ENCODE measurements at regions not wholly inside any gene's neighbourhood (a gene's known extent, or its start where the extent isn't known, plus 50 kb on each side); places are given as distances from the start of the nearest gene placed in this dataset.
"Not testable (repeated sequence)": the region's sequence is repeated elsewhere in the genome, so short reads cannot be mapped to it uniquely, and the experiment has no call there.

DNA sequence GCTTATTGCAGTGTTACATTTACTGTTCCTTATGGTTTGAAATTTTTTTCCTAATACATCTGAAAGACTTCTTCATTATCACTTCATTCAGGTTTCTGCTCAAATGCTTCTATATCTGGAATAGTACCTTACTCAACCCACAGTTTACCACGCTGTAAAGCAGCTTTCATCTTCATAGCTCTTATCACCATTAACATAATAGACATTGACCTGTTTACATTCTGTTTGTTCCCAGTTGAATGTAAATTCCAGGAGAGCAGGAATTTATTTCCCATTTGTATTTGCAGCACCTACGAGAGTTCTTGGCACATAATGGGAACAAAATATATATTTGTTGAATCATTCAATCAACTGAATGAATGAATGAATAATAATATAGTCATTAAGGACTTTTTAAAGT lies 844.6 kb upstream of the ROBO1 start:
- DNase-seq, result no peak
- Histone ChIP-seq H3K36me3 (no peaks in the 10 kb centered on the region), H3K4me1 (peaks cover 3% of the 10 kb centered on the region; the same call in 1 of the 2 replicates), H3K9me3 (no peaks in the 10 kb centered on the region), H3K27me3 (no peaks in the 10 kb centered on the region), H3K4me3 (ENCODE audit: low read depth, low read length) (no peak overlapping the region)
- TF ChIP-seq, protein P1, sequence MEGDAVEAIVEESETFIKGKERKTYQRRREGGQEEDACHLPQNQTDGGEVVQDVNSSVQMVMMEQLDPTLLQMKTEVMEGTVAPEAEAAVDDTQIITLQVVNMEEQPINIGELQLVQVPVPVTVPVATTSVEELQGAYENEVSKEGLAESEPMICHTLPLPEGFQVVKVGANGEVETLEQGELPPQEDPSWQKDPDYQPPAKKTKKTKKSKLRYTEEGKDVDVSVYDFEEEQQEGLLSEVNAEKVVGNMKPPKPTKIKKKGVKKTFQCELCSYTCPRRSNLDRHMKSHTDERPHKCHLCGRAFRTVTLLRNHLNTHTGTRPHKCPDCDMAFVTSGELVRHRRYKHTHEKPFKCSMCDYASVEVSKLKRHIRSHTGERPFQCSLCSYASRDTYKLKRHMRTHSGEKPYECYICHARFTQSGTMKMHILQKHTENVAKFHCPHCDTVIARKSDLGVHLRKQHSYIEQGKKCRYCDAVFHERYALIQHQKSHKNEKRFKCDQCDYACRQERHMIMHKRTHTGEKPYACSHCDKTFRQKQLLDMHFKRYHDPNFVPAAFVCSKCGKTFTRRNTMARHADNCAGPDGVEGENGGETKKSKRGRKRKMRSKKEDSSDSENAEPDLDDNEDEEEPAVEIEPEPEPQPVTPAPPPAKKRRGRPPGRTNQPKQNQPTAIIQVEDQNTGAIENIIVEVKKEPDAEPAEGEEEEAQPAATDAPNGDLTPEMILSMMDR (IDR thresholded peaks at IDR 0.05; ENCODE audit: low read depth, low read length), result no peak

DNA sequence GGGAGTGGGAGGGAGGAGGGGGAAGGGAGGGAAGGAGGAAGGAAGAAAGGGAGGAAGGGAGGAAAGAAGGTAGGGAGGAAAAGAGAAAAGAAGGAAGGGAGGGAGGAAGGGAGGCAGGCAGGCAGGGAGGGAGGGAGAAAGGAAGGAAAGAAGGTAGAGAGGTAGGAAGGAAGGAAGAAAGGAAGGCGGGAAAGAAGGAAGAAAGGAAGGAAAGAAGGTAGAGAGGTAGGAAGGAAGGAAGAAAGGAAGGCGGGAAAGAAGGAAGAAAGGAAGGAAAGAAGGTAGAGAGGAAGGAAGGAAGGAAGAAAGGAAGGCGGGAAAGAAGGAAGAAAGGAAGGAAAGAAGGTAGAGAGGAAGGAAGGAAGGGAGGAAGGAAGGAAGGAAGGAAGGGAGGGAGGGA lies 840.3 kb upstream of the ROBO1 start:
- not testable (repeated sequence) for H3K4me3 ChIP-seq (ENCODE audit: low read depth, low read length); H3K27me3 ChIP-seq; H3K36me3 ChIP-seq; H3K4me1 ChIP-seq; DNase-seq; H3K9me3 ChIP-seq

DNA sequence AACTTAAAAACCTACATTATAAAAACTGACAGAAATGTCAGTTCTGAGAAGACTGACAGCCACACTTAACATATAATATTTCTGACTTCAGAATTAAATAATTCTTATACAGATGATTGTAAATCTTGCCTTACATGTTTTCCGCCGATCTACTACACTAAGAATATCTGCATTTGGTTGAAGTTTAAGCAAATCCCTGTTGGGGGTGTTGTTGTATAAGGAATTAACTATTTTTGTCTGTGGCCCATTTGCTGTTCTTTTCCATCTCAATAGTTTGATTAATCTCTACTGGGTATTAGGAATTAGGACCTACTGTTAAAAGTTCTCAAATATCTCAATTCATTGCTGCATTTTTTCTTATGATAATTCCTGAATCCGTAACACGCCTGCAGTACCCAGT lies 838.3 kb upstream of the ROBO1 start:
- DNase-seq, result no peak
- Histone ChIP-seq H3K4me1 (peaks cover 3% of the 10 kb centered on the region; the same call in 1 of the 2 replicates), H3K36me3 (no peaks in the 10 kb centered on the region), H3K4me3 (ENCODE audit: low read depth, low read length) (no peak overlapping the region), H3K9me3 (no peaks in the 10 kb centered on the region), H3K27me3 (no peaks in the 10 kb centered on the region)
- TF ChIP-seq, protein P1 (IDR thresholded peaks at IDR 0.05; ENCODE audit: low read depth, low read length), result peak; percentile 28; the same call in 1 of the 2 replicates

DNA sequence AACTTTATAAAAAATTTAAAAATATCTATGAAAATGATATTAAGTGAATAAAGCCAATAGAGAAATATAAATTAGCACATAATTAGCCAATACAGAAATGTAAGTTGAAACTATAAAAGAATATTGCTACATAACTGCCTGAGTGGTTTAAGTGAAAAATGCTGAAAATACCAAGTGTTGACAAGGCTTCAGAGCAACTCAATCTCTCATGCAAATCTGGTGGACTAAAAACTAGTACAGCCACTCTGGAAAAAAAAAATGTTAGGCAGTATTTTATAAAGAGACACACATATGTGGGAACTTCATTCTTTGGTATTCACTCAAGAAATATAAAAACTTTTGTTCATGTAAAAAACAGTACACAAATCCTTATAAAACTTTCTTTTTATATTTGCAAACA lies 833.7 kb upstream of the ROBO1 start:
- H3K4me1 ChIP-seq, result peaks cover 3% of the 10 kb centered on the region; the same call in 1 of the 2 replicates
- TF ChIP-seq, protein P1 (IDR thresholded peaks at IDR 0.05; ENCODE audit: low read depth, low read length), result no peak
- DNase-seq, result no peak
- H3K36me3 ChIP-seq, result no peaks in the 10 kb centered on the region
- no peaks in the 10 kb centered on the region for H3K27me3 ChIP-seq
- H3K4me3 ChIP-seq (ENCODE audit: low read depth, low read length), result no peak overlapping the region
- H3K9me3 ChIP-seq, result no peaks in the 10 kb centered on the region

DNA sequence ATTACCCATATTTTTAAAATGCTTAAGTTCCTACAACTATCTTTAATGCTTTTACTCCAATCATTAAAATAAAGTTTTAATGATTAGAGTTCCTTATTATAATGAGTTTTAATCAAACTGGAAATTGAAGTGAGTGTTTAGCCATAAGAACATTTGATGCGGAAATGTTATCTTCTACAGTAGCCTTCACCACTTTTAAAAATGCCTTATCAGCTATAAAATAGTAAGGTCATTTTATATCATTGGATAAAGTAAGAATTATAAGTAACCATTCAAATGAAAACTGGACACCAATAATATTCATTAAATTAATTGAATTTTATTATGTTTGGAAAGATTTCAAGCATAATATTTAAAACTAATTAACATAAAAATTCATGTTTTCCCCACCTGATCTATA lies 825.0 kb upstream of the ROBO1 start:
- no peaks in the 10 kb centered on the region for H3K27me3 ChIP-seq
- peaks cover 2% of the 10 kb centered on the region; the same call in 1 of the 2 replicates for H3K9me3 ChIP-seq
- TF ChIP-seq, protein P1 (IDR thresholded peaks at IDR 0.05; ENCODE audit: low read depth, low read length), result no peak
- H3K4me3 ChIP-seq (ENCODE audit: low read depth, low read length), result no peak overlapping the region
- H3K36me3 ChIP-seq, result no peaks in the 10 kb centered on the region
- H3K4me1 ChIP-seq, result no peaks in the 10 kb centered on the region
- no peak for DNase-seq

DNA sequence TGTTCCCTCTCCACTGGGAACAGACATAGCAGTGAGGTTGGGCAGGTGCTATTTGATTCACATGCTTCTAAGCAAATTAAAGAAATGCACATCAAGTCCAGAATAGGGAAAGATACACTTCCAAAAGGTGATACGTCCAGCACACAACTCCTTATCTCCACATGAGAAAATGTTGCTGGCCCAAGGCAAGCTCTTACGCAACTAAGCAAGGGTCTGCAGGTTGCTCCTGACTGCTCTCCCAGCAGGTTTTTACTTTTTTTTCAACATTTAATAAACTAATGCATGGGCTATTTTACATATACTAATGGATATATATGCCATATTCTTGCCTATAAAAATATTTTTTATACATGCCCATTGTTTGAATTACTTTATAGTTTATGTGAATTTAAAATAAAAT lies 818.5 kb upstream of the ROBO1 start:
- TF ChIP-seq, protein P1 (IDR thresholded peaks at IDR 0.05; ENCODE audit: low read depth, low read length), result no peak
- DNase-seq, result no peak
- Histone ChIP-seq H3K4me3 (ENCODE audit: low read depth, low read length) (no peak overlapping the region), H3K4me1 (no peaks in the 10 kb centered on the region), H3K9me3 (peaks cover 2% of the 10 kb centered on the region; the same call in 1 of the 2 replicates), H3K27me3 (no peaks in the 10 kb centered on the region), H3K36me3 (no peaks in the 10 kb centered on the region)

DNA sequence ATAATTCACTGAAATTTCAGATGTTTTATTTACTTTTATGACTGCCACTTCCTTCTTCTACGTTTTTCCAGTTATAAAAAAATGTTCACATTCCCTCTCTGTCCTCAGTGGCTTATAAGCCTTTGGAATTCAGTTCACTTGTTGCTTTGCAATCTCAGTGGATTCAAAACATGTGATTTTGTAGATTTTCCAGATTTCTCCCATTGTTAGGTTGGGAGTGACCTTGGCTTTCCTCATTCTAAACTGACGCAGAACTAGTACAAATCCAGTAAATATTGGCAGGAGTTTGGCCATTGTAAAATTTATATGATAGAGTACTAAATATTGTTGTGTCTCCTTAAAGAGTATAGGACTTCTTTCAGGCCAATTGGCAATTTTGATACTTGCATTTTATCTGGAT lies 812.3 kb upstream of the ROBO1 start:
- Histone ChIP-seq H3K27me3 (no peaks in the 10 kb centered on the region), H3K4me3 (ENCODE audit: low read depth, low read length) (no peak overlapping the region), H3K36me3 (no peaks in the 10 kb centered on the region), H3K4me1 (no peaks in the 10 kb centered on the region; the same call in 1 of the 2 replicates), H3K9me3 (no peaks in the 10 kb centered on the region)
- TF ChIP-seq, protein P1 (IDR thresholded peaks at IDR 0.05; ENCODE audit: low read depth, low read length), result no peak
- DNase-seq, result no peak

Data from BE2C (cell line).